ENCODE measurements at regions not wholly inside any gene's neighbourhood (a gene's known extent, or its start where the extent isn't known, plus 50 kb on each side); places are given as distances from the start of the nearest gene placed in this dataset.
"Not testable (repeated sequence)": the region's sequence is repeated elsewhere in the genome, so short reads cannot be mapped to it uniquely, and the experiment has no call there.

- no peaks in the 10 kb centered on the region for H3K27me3 ChIP-seq (ENCODE audit: control insufficient read depth, insufficient read depth, low read length)
- H3K27ac ChIP-seq (ENCODE audit: low read depth, low read length): no peak overlapping the region
- H3K4me1 ChIP-seq (ENCODE audit: control insufficient read depth, insufficient read depth, low read length): no peaks in the 10 kb centered on the region
- H3K9me3 ChIP-seq (ENCODE audit: control insufficient read depth, insufficient read depth, low read length): no peaks in the 10 kb centered on the region
- WGBS (ENCODE audit: insufficient coverage): 68% methylated on average over 2 of the region's 7 CpGs
- no peak for DNase-seq (ENCODE audit: low read depth in 4 of 6, low spot score in 6 of 6)
- no peak overlapping the region for H3K4me3 ChIP-seq (ENCODE audit: low read depth, low read length)
- H3K36me3 ChIP-seq (ENCODE audit: control insufficient read depth, insufficient read depth, low read length): no peaks in the 10 kb centered on the region
Observed at GRCh38 chr2:38462121-38462661, 85.1 kb upstream of the ATL2 start.

DNA sequence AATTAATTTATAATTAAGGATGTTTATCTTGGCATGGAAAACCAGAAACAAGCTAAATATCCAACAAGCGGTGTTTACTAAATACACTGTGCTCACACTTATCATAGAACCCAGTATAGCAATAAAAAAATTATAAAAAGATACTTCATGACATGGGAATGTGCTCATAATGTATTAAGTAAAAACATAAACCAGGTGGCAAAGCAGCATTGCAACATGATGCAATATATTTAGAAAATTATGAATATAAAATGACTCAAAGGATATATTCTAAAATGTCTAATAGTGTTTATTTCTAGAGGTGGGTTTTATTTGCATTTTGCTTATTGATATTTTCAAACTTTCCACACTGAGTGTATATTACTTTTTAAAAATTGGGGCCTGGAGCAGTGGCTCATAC, 84.4 kb upstream of the ATL2 start:
- Histone ChIP-seq H3K27me3 (ENCODE audit: control insufficient read depth, insufficient read depth, low read length) (no peaks in the 10 kb centered on the region), H3K4me3 (ENCODE audit: low read depth, low read length) (no peak overlapping the region), H3K9me3 (ENCODE audit: control insufficient read depth, insufficient read depth, low read length) (no peaks in the 10 kb centered on the region), H3K4me1 (ENCODE audit: control insufficient read depth, insufficient read depth, low read length) (no peaks in the 10 kb centered on the region), H3K36me3 (ENCODE audit: control insufficient read depth, insufficient read depth, low read length) (no peaks in the 10 kb centered on the region), H3K27ac (ENCODE audit: low read depth, low read length) (no peak overlapping the region)
- no CpG with 5 or more reads among the region's 1 CpG for WGBS (ENCODE audit: insufficient coverage)
- DNase-seq (ENCODE audit: low read depth in 4 of 6, low spot score in 6 of 6): peak in 1 of 6 donors; percentile 56

GRCh38 chr2:38460313-38460712, 83.2 kb upstream of the ATL2 start:
- H3K27ac ChIP-seq (ENCODE audit: low read depth, low read length): no peak overlapping the region
- no peaks in the 10 kb centered on the region for H3K27me3 ChIP-seq (ENCODE audit: control insufficient read depth, insufficient read depth, low read length)
- WGBS (ENCODE audit: insufficient coverage): 100% methylated on average over 1 of the region's 3 CpGs
- H3K4me1 ChIP-seq (ENCODE audit: control insufficient read depth, insufficient read depth, low read length): no peaks in the 10 kb centered on the region
- H3K36me3 ChIP-seq (ENCODE audit: control insufficient read depth, insufficient read depth, low read length): no peaks in the 10 kb centered on the region
- DNase-seq (ENCODE audit: low read depth in 4 of 6, low spot score in 6 of 6): no peak
- H3K4me3 ChIP-seq (ENCODE audit: low read depth, low read length): no peak overlapping the region
- no peaks in the 10 kb centered on the region for H3K9me3 ChIP-seq (ENCODE audit: control insufficient read depth, insufficient read depth, low read length)

- no peaks in the 10 kb centered on the region for H3K4me1 ChIP-seq (ENCODE audit: control insufficient read depth, insufficient read depth, low read length)
- H3K36me3 ChIP-seq (ENCODE audit: control insufficient read depth, insufficient read depth, low read length): no peaks in the 10 kb centered on the region
- no peak overlapping the region for H3K27ac ChIP-seq (ENCODE audit: low read depth, low read length)
- DNase-seq (ENCODE audit: low read depth in 4 of 6, low spot score in 6 of 6): no peak
- H3K9me3 ChIP-seq (ENCODE audit: control insufficient read depth, insufficient read depth, low read length): no peaks in the 10 kb centered on the region
- WGBS (ENCODE audit: insufficient coverage): no CpG with 5 or more reads among the region's 4 CpGs
- no peak overlapping the region for H3K4me3 ChIP-seq (ENCODE audit: low read depth, low read length)
- no peaks in the 10 kb centered on the region for H3K27me3 ChIP-seq (ENCODE audit: control insufficient read depth, insufficient read depth, low read length)
Observed at GRCh38 chr2:38454081-38454480, 77.0 kb upstream of the ATL2 start.

DNA sequence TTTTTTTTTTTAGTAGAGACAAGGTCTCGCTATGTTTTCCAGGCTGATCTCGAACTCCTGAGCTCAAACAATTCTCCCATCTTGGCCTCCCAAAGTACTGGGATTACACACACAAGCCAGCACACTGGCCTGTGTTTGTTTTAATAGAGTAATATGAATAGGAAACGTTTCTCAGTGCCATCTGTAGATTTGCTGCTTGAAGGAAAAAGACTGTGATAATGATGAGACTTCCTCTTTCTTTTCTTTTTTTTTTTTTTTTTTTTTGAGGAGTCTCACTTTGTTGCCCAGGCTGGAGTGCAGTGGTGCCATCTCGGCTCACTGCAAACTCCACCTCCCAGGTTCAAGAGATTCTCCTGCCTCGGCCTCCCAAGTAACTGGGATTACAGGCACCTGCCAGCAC, 74.7 kb upstream of the ATL2 start:
- H3K4me1 ChIP-seq (ENCODE audit: control insufficient read depth, insufficient read depth, low read length); H3K9me3 ChIP-seq (ENCODE audit: control insufficient read depth, insufficient read depth, low read length); DNase-seq (ENCODE audit: low read depth in 4 of 6, low spot score in 6 of 6); H3K27me3 ChIP-seq (ENCODE audit: control insufficient read depth, insufficient read depth, low read length); H3K36me3 ChIP-seq (ENCODE audit: control insufficient read depth, insufficient read depth, low read length); H3K27ac ChIP-seq (ENCODE audit: low read depth, low read length); H3K4me3 ChIP-seq (ENCODE audit: low read depth, low read length): not testable (repeated sequence)
- WGBS (ENCODE audit: insufficient coverage): 94% methylated on average over 2 of the region's 5 CpGs

- peak in 1 of 6 donors; percentile 80 for DNase-seq (ENCODE audit: low read depth in 4 of 6, low spot score in 6 of 6)
- H3K36me3 ChIP-seq (ENCODE audit: control insufficient read depth, insufficient read depth, low read length): no peaks in the 10 kb centered on the region
- H3K9me3 ChIP-seq (ENCODE audit: control insufficient read depth, insufficient read depth, low read length): no peaks in the 10 kb centered on the region
- H3K27me3 ChIP-seq (ENCODE audit: control insufficient read depth, insufficient read depth, low read length): no peaks in the 10 kb centered on the region
- no peaks in the 10 kb centered on the region for H3K4me1 ChIP-seq (ENCODE audit: control insufficient read depth, insufficient read depth, low read length)
- H3K27ac ChIP-seq (ENCODE audit: low read depth, low read length): no peak overlapping the region
- WGBS (ENCODE audit: insufficient coverage): 67% methylated on average over 1 of the region's 2 CpGs
- no peak overlapping the region for H3K4me3 ChIP-seq (ENCODE audit: low read depth, low read length)
Observed at GRCh38 chr2:38450509-38450908, 73.4 kb upstream of the ATL2 start.

DNA sequence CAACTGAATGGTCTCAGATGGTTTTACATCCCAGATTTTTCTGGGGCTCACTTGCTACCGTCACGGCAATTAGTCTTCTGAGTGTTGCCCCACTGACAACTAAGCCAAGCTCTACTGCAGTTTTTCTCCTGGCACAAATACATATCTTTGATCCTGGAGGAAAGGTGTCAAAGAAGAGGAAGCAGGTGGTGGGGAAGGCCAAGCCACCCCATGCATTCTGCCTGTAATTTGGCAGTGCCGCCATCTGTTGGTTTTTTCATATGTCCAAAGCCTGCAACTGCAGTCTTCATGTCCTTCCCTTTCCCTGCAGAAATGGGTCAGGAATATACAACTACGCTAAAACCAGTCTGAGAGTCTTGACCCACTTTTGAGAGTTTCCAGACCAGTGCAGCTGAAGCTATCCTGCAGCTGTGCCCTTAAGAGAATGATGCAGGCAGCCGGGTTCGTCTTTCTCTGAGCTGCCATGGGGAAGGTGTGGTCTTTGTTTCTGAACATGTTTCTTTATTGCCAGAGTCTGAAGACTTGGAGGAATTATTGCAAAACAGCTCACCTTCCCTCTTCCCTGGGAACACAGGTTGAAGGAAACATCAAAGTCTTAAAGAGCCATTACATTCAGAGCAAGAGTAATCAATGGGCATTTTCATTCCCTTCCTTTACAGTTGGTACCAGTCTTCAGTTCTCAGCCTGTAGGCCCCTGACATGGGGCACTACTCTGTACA, 71.8 kb upstream of the ATL2 start:
- WGBS (ENCODE audit: insufficient coverage): 86% methylated on average over 2 of the region's 6 CpGs
- Histone ChIP-seq H3K36me3 (ENCODE audit: control insufficient read depth, insufficient read depth, low read length) (no peaks in the 10 kb centered on the region), H3K27ac (ENCODE audit: low read depth, low read length) (no peak overlapping the region), H3K27me3 (ENCODE audit: control insufficient read depth, insufficient read depth, low read length) (no peaks in the 10 kb centered on the region), H3K4me3 (ENCODE audit: low read depth, low read length) (no peak overlapping the region), H3K4me1 (ENCODE audit: control insufficient read depth, insufficient read depth, low read length) (no peaks in the 10 kb centered on the region), H3K9me3 (ENCODE audit: control insufficient read depth, insufficient read depth, low read length) (no peaks in the 10 kb centered on the region)
- no peak for DNase-seq (ENCODE audit: low read depth in 4 of 6, low spot score in 6 of 6)

DNA sequence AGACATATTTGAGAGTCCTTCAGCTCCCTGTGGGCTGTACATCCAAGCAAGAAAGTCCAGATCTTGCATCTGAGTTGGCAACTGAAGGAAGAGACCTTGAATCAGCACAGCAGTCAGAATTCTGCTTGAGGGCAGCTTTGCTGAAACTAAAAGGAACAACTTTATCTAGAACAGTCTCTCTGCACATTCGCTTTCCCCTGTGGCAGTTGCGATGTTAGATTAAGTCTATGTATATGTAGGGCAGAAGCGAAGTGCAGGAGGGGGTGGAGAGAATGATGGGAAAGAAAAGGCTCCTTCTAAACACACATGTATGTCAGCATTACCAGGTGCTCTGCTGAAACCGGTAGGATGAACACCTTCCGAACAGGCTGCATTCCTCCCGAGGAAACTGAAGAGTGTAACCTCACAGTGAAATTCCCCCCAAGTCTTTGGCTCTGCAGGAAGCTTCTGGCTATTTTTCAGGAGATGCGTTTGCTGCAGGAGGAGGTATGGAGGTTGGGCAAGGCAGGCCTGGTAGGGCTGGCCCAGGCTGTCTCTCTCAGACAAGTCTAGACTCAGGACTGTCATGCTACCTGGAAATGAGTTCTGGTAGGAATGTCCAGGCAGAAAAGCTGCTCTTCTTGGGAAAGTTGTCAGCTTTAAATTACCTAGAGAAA, 70.0 kb upstream of the ATL2 start:
- Histone ChIP-seq H3K27ac (ENCODE audit: low read depth, low read length) (no peak overlapping the region), H3K4me1 (ENCODE audit: control insufficient read depth, insufficient read depth, low read length) (peaks cover 9% of the 10 kb centered on the region), H3K9me3 (ENCODE audit: control insufficient read depth, insufficient read depth, low read length) (no peaks in the 10 kb centered on the region), H3K4me3 (ENCODE audit: low read depth, low read length) (no peak overlapping the region), H3K27me3 (ENCODE audit: control insufficient read depth, insufficient read depth, low read length) (no peaks in the 10 kb centered on the region), H3K36me3 (ENCODE audit: control insufficient read depth, insufficient read depth, low read length) (no peaks in the 10 kb centered on the region)
- WGBS (ENCODE audit: insufficient coverage): 54% methylated on average over 3 of the region's 7 CpGs
- DNase-seq (ENCODE audit: low read depth in 4 of 6, low spot score in 6 of 6): no peak

GRCh38 chr2:38446418-38446817, 69.3 kb upstream of the ATL2 start:
- Histone ChIP-seq H3K36me3 (ENCODE audit: control insufficient read depth, insufficient read depth, low read length) (no peaks in the 10 kb centered on the region), H3K4me1 (ENCODE audit: control insufficient read depth, insufficient read depth, low read length) (peaks cover 11% of the 10 kb centered on the region), H3K27me3 (ENCODE audit: control insufficient read depth, insufficient read depth, low read length) (no peaks in the 10 kb centered on the region), H3K27ac (ENCODE audit: low read depth, low read length) (no peak overlapping the region), H3K9me3 (ENCODE audit: control insufficient read depth, insufficient read depth, low read length) (no peaks in the 10 kb centered on the region), H3K4me3 (ENCODE audit: low read depth, low read length) (no peak overlapping the region)
- 31% methylated on average over 4 of the region's 7 CpGs for WGBS (ENCODE audit: insufficient coverage)
- peak in 1 of 6 donors; percentile 44 for DNase-seq (ENCODE audit: low read depth in 4 of 6, low spot score in 6 of 6)

DNA sequence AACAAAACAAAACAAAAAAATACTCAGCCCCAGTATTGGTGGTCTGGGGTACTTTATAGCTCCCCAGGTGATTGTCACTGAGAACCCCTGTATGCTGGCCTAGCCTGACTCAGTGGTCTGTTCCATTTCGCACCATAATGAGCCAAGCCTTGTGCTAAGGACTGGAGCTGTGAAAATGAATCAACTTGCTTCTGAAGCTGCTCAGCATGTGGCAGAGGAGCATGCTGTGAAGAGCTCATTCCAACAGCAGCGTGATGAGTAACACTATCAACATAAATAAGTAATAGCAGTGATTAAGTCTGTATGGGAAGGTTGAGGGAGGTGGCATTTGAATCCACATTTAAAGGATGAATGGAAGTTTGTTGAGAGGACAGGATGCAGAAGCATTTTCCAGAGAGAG, 67.2 kb upstream of the ATL2 start:
- H3K27me3 ChIP-seq (ENCODE audit: control insufficient read depth, insufficient read depth, low read length): no peaks in the 10 kb centered on the region
- WGBS (ENCODE audit: insufficient coverage): 33% methylated on average over 1 of the region's 2 CpGs
- no peaks in the 10 kb centered on the region for H3K36me3 ChIP-seq (ENCODE audit: control insufficient read depth, insufficient read depth, low read length)
- no peaks in the 10 kb centered on the region for H3K9me3 ChIP-seq (ENCODE audit: control insufficient read depth, insufficient read depth, low read length)
- peak in 2 of 6 donors; percentile 70 to 89 for DNase-seq (ENCODE audit: low read depth in 4 of 6, low spot score in 6 of 6)
- no peak overlapping the region for H3K4me3 ChIP-seq (ENCODE audit: low read depth, low read length)
- H3K27ac ChIP-seq (ENCODE audit: low read depth, low read length): no peak overlapping the region
- H3K4me1 ChIP-seq (ENCODE audit: control insufficient read depth, insufficient read depth, low read length): peaks cover 11% of the 10 kb centered on the region
